ENCODE measurements at regions not wholly inside any gene's neighbourhood (a gene's known extent, or its start where the extent isn't known, plus 50 kb on each side); places are given as distances from the start of the nearest gene placed in this dataset.
"Not testable (repeated sequence)": the region's sequence is repeated elsewhere in the genome, so short reads cannot be mapped to it uniquely, and the experiment has no call there.

- DNase-seq (ENCODE audit: low spot score), result no peak
Observed at GRCh38 chr6:76774781-76775384, 688.4 kb downstream of the HTR1B start.

- DNase-seq (ENCODE audit: low spot score), result no peak
Observed at GRCh38 chr6:76772951-76773350, 690.3 kb downstream of the HTR1B start.

- DNase-seq (ENCODE audit: low spot score), result no peak
Observed at GRCh38 chr6:76771059-76771634, 692.1 kb downstream of the HTR1B start.

- DNase-seq (ENCODE audit: low spot score), result no peak
Observed at GRCh38 chr6:76770281-76770680, 693.0 kb downstream of the HTR1B start.

- no peak for DNase-seq (ENCODE audit: low spot score)
Observed at GRCh38 chr6:76768556-76768955, 694.7 kb downstream of the HTR1B start.

- DNase-seq (ENCODE audit: low spot score), result no peak
Observed at GRCh38 chr6:76764057-76764456, 691.6 kb upstream of the IMPG1 start.

GRCh38 chr6:76752841-76753240 is 680.4 kb upstream of the IMPG1 start:
- DNase-seq (ENCODE audit: low spot score), result no peak

GRCh38 chr6:76745388-76745787 is 672.9 kb upstream of the IMPG1 start:
- DNase-seq (ENCODE audit: low spot score), result not testable (repeated sequence)

GRCh38 chr6:76744151-76744720 is 671.8 kb upstream of the IMPG1 start:
- not testable (repeated sequence) for DNase-seq (ENCODE audit: low spot score)

GRCh38 chr6:76742919-76743318 is 670.5 kb upstream of the IMPG1 start:
- no peak for DNase-seq (ENCODE audit: low spot score)

GRCh38 chr6:76719449-76719848 is 647.0 kb upstream of the IMPG1 start:
- no peak for DNase-seq (ENCODE audit: low spot score)

- no peak for DNase-seq (ENCODE audit: low spot score)
Observed at GRCh38 chr6:76708641-76709331, 636.3 kb upstream of the IMPG1 start.

- DNase-seq (ENCODE audit: low spot score), result no peak
Observed at GRCh38 chr6:76707630-76708029, 635.2 kb upstream of the IMPG1 start.

GRCh38 chr6:76706631-76707030 is 634.2 kb upstream of the IMPG1 start:
- no peak for DNase-seq (ENCODE audit: low spot score)

- no peak for DNase-seq (ENCODE audit: low spot score)
Observed at GRCh38 chr6:76706086-76706485, 633.6 kb upstream of the IMPG1 start.

- DNase-seq (ENCODE audit: low spot score), result no peak
Observed at GRCh38 chr6:76703786-76704185, 631.3 kb upstream of the IMPG1 start.

GRCh38 chr6:76703285-76703684 is 630.8 kb upstream of the IMPG1 start:
- no peak for DNase-seq (ENCODE audit: low spot score)

GRCh38 chr6:76702187-76702586 is 629.7 kb upstream of the IMPG1 start:
- DNase-seq (ENCODE audit: low spot score), result no peak

GRCh38 chr6:76701610-76702009 is 629.1 kb upstream of the IMPG1 start:
- DNase-seq (ENCODE audit: low spot score), result no peak

- DNase-seq (ENCODE audit: low spot score), result no peak
Observed at GRCh38 chr6:76697585-76697984, 625.1 kb upstream of the IMPG1 start.

- no peak for DNase-seq (ENCODE audit: low spot score)
Observed at GRCh38 chr6:76694795-76695194, 622.3 kb upstream of the IMPG1 start.

GRCh38 chr6:76684875-76685274 is 612.4 kb upstream of the IMPG1 start:
- DNase-seq (ENCODE audit: low spot score), result no peak

- no peak for DNase-seq (ENCODE audit: low spot score)
Observed at GRCh38 chr6:76683985-76684384, 611.5 kb upstream of the IMPG1 start.

Data from pons (tissue), 1 donor.